NCI-H510A treated with DMSO at 0.1 percent for 48 hours (cell line): ENCODE measurements at regions not wholly inside any gene's neighbourhood (a gene's known extent, or its start where the extent isn't known, plus 50 kb on each side); places are given as distances from the start of the nearest gene placed in this dataset.

Experiments used
- DNase-seq: peaks from one replicate; lab custom pipeline; 2025; lab: John Stamatoyannopoulos, UW

- DNase-seq, result no peak
These were observed 572.9 kb upstream of the CADM1 start for GRCh38 chr11:116077092-116077491.

GRCh38 chr11:116073854-116074837, 569.9 kb upstream of the CADM1 start:
- DNase-seq, result peak; percentile 96

- no peak for DNase-seq
These were observed 568.6 kb upstream of the CADM1 start for GRCh38 chr11:116072601-116073410.

- no peak for DNase-seq
These were observed 567.9 kb upstream of the CADM1 start for GRCh38 chr11:116072133-116072532.

- no peak for DNase-seq
These were observed 567.0 kb upstream of the CADM1 start for GRCh38 chr11:116071241-116071640.

- DNase-seq, result no peak
These were observed 566.3 kb upstream of the CADM1 start for GRCh38 chr11:116070520-116070919.

- no peak for DNase-seq
These were observed 562.6 kb upstream of the CADM1 start for GRCh38 chr11:116066777-116067176.

GRCh38 chr11:116065986-116066385, 561.8 kb upstream of the CADM1 start:
- no peak for DNase-seq

- DNase-seq, result no peak
These were observed 561.1 kb upstream of the CADM1 start for GRCh38 chr11:116065191-116065895.

- DNase-seq, result peak; percentile 94
These were observed 558.4 kb upstream of the CADM1 start for GRCh38 chr11:116062490-116063171.

- no peak for DNase-seq
These were observed 557.9 kb upstream of the CADM1 start for GRCh38 chr11:116062129-116062489.

- no peak for DNase-seq
These were observed 557.1 kb upstream of the CADM1 start for GRCh38 chr11:116061322-116061721.

- DNase-seq, result peak; percentile 40
These were observed 555.7 kb upstream of the CADM1 start for GRCh38 chr11:116059919-116060318.

- DNase-seq, result no peak
These were observed 552.8 kb upstream of the CADM1 start for GRCh38 chr11:116057000-116057399.

GRCh38 chr11:116055064-116055463, 550.8 kb upstream of the CADM1 start:
- DNase-seq, result no peak

- no peak for DNase-seq
These were observed 549.3 kb upstream of the CADM1 start for GRCh38 chr11:116053548-116053919.

- DNase-seq, result peak; percentile 54
These were observed 548.7 kb upstream of the CADM1 start for GRCh38 chr11:116052603-116053547.

GRCh38 chr11:116051494-116051893, 547.3 kb upstream of the CADM1 start:
- no peak for DNase-seq

- DNase-seq, result no peak
These were observed 545.2 kb upstream of the CADM1 start for GRCh38 chr11:116049383-116049782.

- DNase-seq, result no peak
These were observed 541.9 kb upstream of the CADM1 start for GRCh38 chr11:116046127-116046526.

GRCh38 chr11:116044941-116045340, 540.7 kb upstream of the CADM1 start:
- no peak for DNase-seq
